ENCODE measurements at regions not wholly inside any gene's neighbourhood (a gene's known extent, or its start where the extent isn't known, plus 50 kb on each side); places are given as distances from the start of the nearest gene placed in this dataset.

- no peak for DNase-seq (ENCODE audit: low read depth in 2 of 2)
Observed at GRCh38 chr7:10257438-10257837, 716.2 kb upstream of the PHF14 start.

GRCh38 chr7:10266976-10267375 is 706.7 kb upstream of the PHF14 start:
- no peak for DNase-seq (ENCODE audit: low read depth in 2 of 2)

- DNase-seq (ENCODE audit: low read depth in 2 of 2): no peak
Observed at GRCh38 chr7:10268034-10268433, 705.6 kb upstream of the PHF14 start.

GRCh38 chr7:10282909-10283308 is 690.8 kb upstream of the PHF14 start:
- DNase-seq (ENCODE audit: low read depth in 2 of 2): no peak

- no peak for DNase-seq (ENCODE audit: low read depth in 2 of 2)
Observed at GRCh38 chr7:10284001-10284400, 689.7 kb upstream of the PHF14 start.

GRCh38 chr7:10299384-10299783 is 674.3 kb upstream of the PHF14 start:
- DNase-seq (ENCODE audit: low read depth in 2 of 2): no peak

- DNase-seq (ENCODE audit: low read depth in 2 of 2): no peak
Observed at GRCh38 chr7:10300577-10300976, 673.1 kb upstream of the PHF14 start.

GRCh38 chr7:10308276-10308675 is 665.4 kb upstream of the PHF14 start:
- DNase-seq (ENCODE audit: low read depth in 2 of 2): no peak

GRCh38 chr7:10312942-10313341 is 660.7 kb upstream of the PHF14 start:
- no peak for DNase-seq (ENCODE audit: low read depth in 2 of 2)

- DNase-seq (ENCODE audit: low read depth in 2 of 2): no peak
Observed at GRCh38 chr7:10315881-10316280, 657.8 kb upstream of the PHF14 start.

- DNase-seq (ENCODE audit: low read depth in 2 of 2): no peak
Observed at GRCh38 chr7:10316488-10316887, 657.2 kb upstream of the PHF14 start.

GRCh38 chr7:10325395-10325794 is 648.3 kb upstream of the PHF14 start:
- no peak for DNase-seq (ENCODE audit: low read depth in 2 of 2)

- no peak for DNase-seq (ENCODE audit: low read depth in 2 of 2)
Observed at GRCh38 chr7:10343108-10343507, 630.6 kb upstream of the PHF14 start.

- DNase-seq (ENCODE audit: low read depth in 2 of 2): no peak
Observed at GRCh38 chr7:10346032-10346431, 627.6 kb upstream of the PHF14 start.

GRCh38 chr7:10355816-10356215 is 617.9 kb upstream of the PHF14 start:
- no peak for DNase-seq (ENCODE audit: low read depth in 2 of 2)

- DNase-seq (ENCODE audit: low read depth in 2 of 2): no peak
Observed at GRCh38 chr7:10360050-10360449, 613.6 kb upstream of the PHF14 start.

- DNase-seq (ENCODE audit: low read depth in 2 of 2): no peak
Observed at GRCh38 chr7:10401793-10402192, 571.9 kb upstream of the PHF14 start.

GRCh38 chr7:10412422-10413019 is 561.2 kb upstream of the PHF14 start:
- peak in 1 of 2 donors; percentile 2 for DNase-seq (ENCODE audit: low read depth in 2 of 2)

- DNase-seq (ENCODE audit: low read depth in 2 of 2): no peak
Observed at GRCh38 chr7:10418985-10419384, 554.7 kb upstream of the PHF14 start.

GRCh38 chr7:10429031-10429430 is 544.6 kb upstream of the PHF14 start:
- DNase-seq (ENCODE audit: low read depth in 2 of 2): no peak

- DNase-seq (ENCODE audit: low read depth in 2 of 2): no peak
Observed at GRCh38 chr7:10429511-10429910, 544.2 kb upstream of the PHF14 start.

- no peak for DNase-seq (ENCODE audit: low read depth in 2 of 2)
Observed at GRCh38 chr7:10436302-10436701, 537.4 kb upstream of the PHF14 start.

- DNase-seq (ENCODE audit: low read depth in 2 of 2): no peak
Observed at GRCh38 chr7:10439027-10439426, 534.6 kb upstream of the PHF14 start.

- no peak for DNase-seq (ENCODE audit: low read depth in 2 of 2)
Observed at GRCh38 chr7:10455936-10456335, 517.7 kb upstream of the PHF14 start.
